Panc1 (cell line): ENCODE measurements at regions not wholly inside any gene's neighbourhood (a gene's known extent, or its start where the extent isn't known, plus 50 kb on each side); places are given as distances from the start of the nearest gene placed in this dataset.

Experiments used
- ATAC-seq: fragments of 200-7000 bp; cut with Tn5 transposase; 2 replicates; pipeline ENCODE4 v1.9.1; 2020; ENCODE audit warnings: mild to moderate bottlenecking, moderate library complexity
- BruUV-seq: library from RNA; stranded (reverse); fragments of 400-500 nt; replicated peaks from 2 replicates; lab custom pipeline; 2021; lab: Mats Ljungman, UMichigan
- CTCF ChIA-PET: fragments of 300-600 bp; sonication (Branson Sonifier 250); formaldehyde crosslinking; loops from one replicate; lab custom pipeline; 2022; ENCODE audit warnings: antibody characterized with exemption; lab: Charles Lee
- POLR2A ChIA-PET: fragments of 300-600 bp; sonication (Branson Sonifier 250); formaldehyde crosslinking; loops from one replicate; lab custom pipeline; 2022; ENCODE audit warnings: antibody characterized with exemption; lab: Charles Lee
- DNase-seq: peaks from one replicate; pipeline ENCODE4 v3.0.0-alpha.2; 2010; ENCODE audit warnings: low read depth, low spot score
- H3K27ac ChIP-seq: 2 replicates; pipeline ENCODE4 v1.5.1; 2011; ENCODE audit warnings: mild to moderate bottlenecking, low read length, inconsistent platforms
- H3K27me3 ChIP-seq: fragments of 200-500 bp; sonication (Bioruptor generic); 2 replicates; pipeline ENCODE4 v1.6.0; 2014; ENCODE audit warnings: low read length, inconsistent platforms; ENCODE audit not compliant: control insufficient read depth, insufficient read depth
- H3K36me3 ChIP-seq: fragments of 200-500 bp; sonication (Bioruptor generic); 2 replicates; pipeline ENCODE4 v1.5.1; 2014; ENCODE audit warnings: inconsistent platforms, mild to moderate bottlenecking, low read length, moderate library complexity; ENCODE audit not compliant: control insufficient read depth, insufficient read depth
- H3K4me1 ChIP-seq: 2 replicates; pipeline ENCODE4 v1.5.1; 2011; ENCODE audit warnings: inconsistent platforms, mild to moderate bottlenecking, low read length, moderate library complexity; ENCODE audit not compliant: control insufficient read depth, insufficient read depth
- H3K4me3 ChIP-seq, 2 experiments: 2 replicates each; pipeline ENCODE4 v1.5.1; 2011 to 2012; ENCODE audit warnings: low read depth in 2 of 2, low read length in 2 of 2, mild to moderate bottlenecking in 2 of 2, inconsistent platforms in 1 of 2, moderate library complexity in 1 of 2
- H3K9me3 ChIP-seq: fragments of 200-500 bp; sonication (Bioruptor generic); 2 replicates; pipeline ENCODE4 v1.5.1; 2014; ENCODE audit warnings: low read depth, mild to moderate bottlenecking, inconsistent platforms, low read length, moderate library complexity; ENCODE audit not compliant: control insufficient read depth, insufficient read depth
- POLR2AphosphoS5 ChIP-seq: IDR thresholded peaks from 2 replicates; pipeline ENCODE4 v1.6.1; 2012; ENCODE audit warnings: mild to moderate bottlenecking, low read depth, low read length, moderate library complexity
- SIN3A ChIP-seq: IDR thresholded peaks from 2 replicates; pipeline ENCODE4 v1.6.1; 2012; ENCODE audit warnings: low read depth, mild to moderate bottlenecking, low read length, moderate library complexity, borderline replicate concordance; ENCODE audit not compliant: insufficient read depth
- TCF7L2 ChIP-seq: IDR thresholded peaks from 2 replicates; pipeline ENCODE4 v1.6.1; 2011; ENCODE audit warnings: mild to moderate bottlenecking, low read depth, low read length, inconsistent platforms
- in situ Hi-C: cut with HindIII; loops from 2 replicates; pipeline ENCODE4 v1.10.0; 2016; ENCODE audit warnings: low sequenced_read_pairs, low pct_unique_long_range_greater_than_20kb
- intact Hi-C: fragments of 100-400 bp; cut with micrococcal nuclease; formaldehyde crosslinking; loops from one replicate; pipeline ENCODE4 v1.10.0; 2022; ENCODE audit not compliant: unreplicated experiment
- TF ChIP-seq, protein P1 (sequence below): fragments of 450-650 bp; IDR thresholded peaks from 2 replicates; pipeline ENCODE4 v1.5.1; 2017; ENCODE audit warnings: mild to moderate bottlenecking
- TF ChIP-seq, protein P2 (sequence below), 2 experiments: IDR thresholded peaks; 2 replicates each; pipeline ENCODE4 v1.6.1; 2011 to 2012; ENCODE audit warnings: low read depth in 2 of 2, control low read depth in 1 of 2, low read length in 1 of 2, mild to moderate bottlenecking in 1 of 2, moderate library complexity in 1 of 2; ENCODE audit not compliant: insufficient read depth in 1 of 2

- no peak for TF ChIP-seq SIN3A
- no peak for TF ChIP-seq POLR2AphosphoS5
- TF ChIP-seq TCF7L2: no peak
- TF ChIP-seq, protein P1, sequence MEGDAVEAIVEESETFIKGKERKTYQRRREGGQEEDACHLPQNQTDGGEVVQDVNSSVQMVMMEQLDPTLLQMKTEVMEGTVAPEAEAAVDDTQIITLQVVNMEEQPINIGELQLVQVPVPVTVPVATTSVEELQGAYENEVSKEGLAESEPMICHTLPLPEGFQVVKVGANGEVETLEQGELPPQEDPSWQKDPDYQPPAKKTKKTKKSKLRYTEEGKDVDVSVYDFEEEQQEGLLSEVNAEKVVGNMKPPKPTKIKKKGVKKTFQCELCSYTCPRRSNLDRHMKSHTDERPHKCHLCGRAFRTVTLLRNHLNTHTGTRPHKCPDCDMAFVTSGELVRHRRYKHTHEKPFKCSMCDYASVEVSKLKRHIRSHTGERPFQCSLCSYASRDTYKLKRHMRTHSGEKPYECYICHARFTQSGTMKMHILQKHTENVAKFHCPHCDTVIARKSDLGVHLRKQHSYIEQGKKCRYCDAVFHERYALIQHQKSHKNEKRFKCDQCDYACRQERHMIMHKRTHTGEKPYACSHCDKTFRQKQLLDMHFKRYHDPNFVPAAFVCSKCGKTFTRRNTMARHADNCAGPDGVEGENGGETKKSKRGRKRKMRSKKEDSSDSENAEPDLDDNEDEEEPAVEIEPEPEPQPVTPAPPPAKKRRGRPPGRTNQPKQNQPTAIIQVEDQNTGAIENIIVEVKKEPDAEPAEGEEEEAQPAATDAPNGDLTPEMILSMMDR: no peak
- TF ChIP-seq, protein P2, sequence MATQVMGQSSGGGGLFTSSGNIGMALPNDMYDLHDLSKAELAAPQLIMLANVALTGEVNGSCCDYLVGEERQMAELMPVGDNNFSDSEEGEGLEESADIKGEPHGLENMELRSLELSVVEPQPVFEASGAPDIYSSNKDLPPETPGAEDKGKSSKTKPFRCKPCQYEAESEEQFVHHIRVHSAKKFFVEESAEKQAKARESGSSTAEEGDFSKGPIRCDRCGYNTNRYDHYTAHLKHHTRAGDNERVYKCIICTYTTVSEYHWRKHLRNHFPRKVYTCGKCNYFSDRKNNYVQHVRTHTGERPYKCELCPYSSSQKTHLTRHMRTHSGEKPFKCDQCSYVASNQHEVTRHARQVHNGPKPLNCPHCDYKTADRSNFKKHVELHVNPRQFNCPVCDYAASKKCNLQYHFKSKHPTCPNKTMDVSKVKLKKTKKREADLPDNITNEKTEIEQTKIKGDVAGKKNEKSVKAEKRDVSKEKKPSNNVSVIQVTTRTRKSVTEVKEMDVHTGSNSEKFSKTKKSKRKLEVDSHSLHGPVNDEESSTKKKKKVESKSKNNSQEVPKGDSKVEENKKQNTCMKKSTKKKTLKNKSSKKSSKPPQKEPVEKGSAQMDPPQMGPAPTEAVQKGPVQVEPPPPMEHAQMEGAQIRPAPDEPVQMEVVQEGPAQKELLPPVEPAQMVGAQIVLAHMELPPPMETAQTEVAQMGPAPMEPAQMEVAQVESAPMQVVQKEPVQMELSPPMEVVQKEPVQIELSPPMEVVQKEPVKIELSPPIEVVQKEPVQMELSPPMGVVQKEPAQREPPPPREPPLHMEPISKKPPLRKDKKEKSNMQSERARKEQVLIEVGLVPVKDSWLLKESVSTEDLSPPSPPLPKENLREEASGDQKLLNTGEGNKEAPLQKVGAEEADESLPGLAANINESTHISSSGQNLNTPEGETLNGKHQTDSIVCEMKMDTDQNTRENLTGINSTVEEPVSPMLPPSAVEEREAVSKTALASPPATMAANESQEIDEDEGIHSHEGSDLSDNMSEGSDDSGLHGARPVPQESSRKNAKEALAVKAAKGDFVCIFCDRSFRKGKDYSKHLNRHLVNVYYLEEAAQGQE (IDR thresholded peaks at IDR 0.05; ENCODE audit: insufficient read depth in 1 of 2, low read depth in 2 of 2, low read length in 1 of 2): no peak
- POLR2A ChIA-PET: no interaction called here
Observed at GRCh38 chr1:87242445-87243185, 86.1 kb upstream of the LMO4 start.

GRCh38 chr1:87243573-87243972, 85.1 kb upstream of the LMO4 start:
- no peak overlapping the region for H3K4me3 ChIP-seq
- no peak for TF ChIP-seq POLR2AphosphoS5
- TF ChIP-seq, protein P2 (IDR thresholded peaks at IDR 0.05; ENCODE audit: insufficient read depth in 1 of 2, low read depth in 2 of 2, low read length in 1 of 2): no peak
- TF ChIP-seq SIN3A: no peak
- TF ChIP-seq TCF7L2: no peak
- TF ChIP-seq, protein P1: no peak
- in situ Hi-C loops: no loop called here

More at GRCh38 chr1:87242445-87243185, 86.1 kb upstream of the LMO4 start:
- H3K27ac ChIP-seq: no peak overlapping the region
- no peaks in the 10 kb centered on the region for H3K27me3 ChIP-seq
- CTCF ChIA-PET: no interaction called here
- ATAC-seq: no peak
- no peak overlapping the region for H3K4me3 ChIP-seq
- no peaks in the 10 kb centered on the region for H3K4me1 ChIP-seq
- DNase-seq: no peak
- no TSS peak for BruUV-seq
- H3K36me3 ChIP-seq: no peaks in the 10 kb centered on the region
- in situ Hi-C loops (no loop called here), intact Hi-C loops (no loop called here)
- no peaks in the 10 kb centered on the region for H3K9me3 ChIP-seq

More at GRCh38 chr1:87243573-87243972, 85.1 kb upstream of the LMO4 start:
- intact Hi-C loops: no loop called here
- H3K4me1 ChIP-seq: no peaks in the 10 kb centered on the region
- no peak overlapping the region for H3K27ac ChIP-seq
- ChIA-PET POLR2A (no interaction called here), CTCF (no interaction called here)
- no peaks in the 10 kb centered on the region for H3K27me3 ChIP-seq
- DNase-seq (no peak), ATAC-seq (no peak)
- H3K9me3 ChIP-seq: no peaks in the 10 kb centered on the region
- BruUV-seq: no TSS peak
- no peaks in the 10 kb centered on the region for H3K36me3 ChIP-seq
